GM23338 (cell line): ENCODE measurements at regions not wholly inside any gene's neighbourhood (a gene's known extent, or its start where the extent isn't known, plus 50 kb on each side); places are given as distances from the start of the nearest gene placed in this dataset.

Experiments
- ATAC-seq: fragments of 200-7000 bp; cut with Tn5 transposase; 3 replicates; pipeline ENCODE4 v1.9.1; 2020
- DNase-seq: peaks from one replicate; pipeline ENCODE4 v3.0.0-alpha.2; 2015; ENCODE audit warnings: low spot score
- H2AFZ ChIP-seq: fragments of 200-600 bp; sonication (generic); 2 replicates; pipeline ENCODE4 v1.8.0; 2016; ENCODE audit warnings: antibody characterized with exemption, mild to moderate bottlenecking, moderate library complexity
- H3F3A ChIP-seq: fragments of 200-600 bp; sonication (generic); replicated peaks from 2 replicates; pipeline ENCODE4 v1.8.0; 2017; ENCODE audit warnings: antibody characterized with exemption, mixed run types, low read depth
- H3K27ac ChIP-seq: fragments of 200-600 bp; sonication (generic); 2 replicates; pipeline ENCODE4 v1.6.1; 2016; ENCODE audit warnings: low read depth
- H3K27me3 ChIP-seq: fragments of 200-600 bp; sonication (generic); 2 replicates; pipeline ENCODE4 v1.8.0; 2016; ENCODE audit warnings: mild to moderate bottlenecking, mixed run types, moderate library complexity; ENCODE audit not compliant: insufficient read depth
- H3K36me3 ChIP-seq: fragments of 200-600 bp; sonication (generic); 2 replicates; pipeline ENCODE4 v1.8.0; 2016; ENCODE audit warnings: mild to moderate bottlenecking; ENCODE audit not compliant: insufficient read depth
- H3K4me1 ChIP-seq: fragments of 200-600 bp; sonication (generic); 2 replicates; pipeline ENCODE4 v1.8.0; 2016; ENCODE audit warnings: mild to moderate bottlenecking, moderate library complexity; ENCODE audit not compliant: insufficient read depth
- H3K4me2 ChIP-seq: fragments of 200-600 bp; sonication (generic); 2 replicates; pipeline ENCODE4 v1.7.1; 2017; ENCODE audit warnings: mixed run types
- H3K4me3 ChIP-seq: fragments of 200-600 bp; sonication (generic); 2 replicates; pipeline ENCODE4 v1.6.1; 2016; ENCODE audit warnings: mixed run types
- H3K79me2 ChIP-seq: fragments of 200-600 bp; sonication (generic); replicated peaks from 2 replicates; pipeline ENCODE4 v1.8.0; 2017; ENCODE audit warnings: mild to moderate bottlenecking; ENCODE audit not compliant: insufficient read depth
- H3K9me2 ChIP-seq: fragments of 200-600 bp; sonication (generic); 2 replicates; pipeline ENCODE4 v1.8.0; 2017; ENCODE audit not compliant: insufficient read depth
- H4K20me1 ChIP-seq: fragments of 200-600 bp; sonication (generic); replicated peaks from 2 replicates; pipeline ENCODE4 v1.8.0; 2017; ENCODE audit warnings: mild to moderate bottlenecking; ENCODE audit not compliant: insufficient read depth
- H3K27ac Mint-ChIP-seq: 2 replicates; pipeline ENCODE4 v1.8.0; 2020; ENCODE audit warnings: inconsistent platforms, mild to moderate bottlenecking, moderate library complexity, mixed read lengths
- H3K27me3 Mint-ChIP-seq: 3 replicates; pipeline ENCODE4 v1.8.0; 2022; ENCODE audit warnings: low read depth, mild to moderate bottlenecking, moderate library complexity, mixed read lengths, inconsistent platforms; ENCODE audit not compliant: insufficient read depth, poor library complexity
- H3K36me3 Mint-ChIP-seq: 3 replicates; pipeline ENCODE4 v1.8.0; 2021; ENCODE audit warnings: low read depth, mild to moderate bottlenecking, inconsistent platforms, moderate library complexity, mixed read lengths
- H3K4me1 Mint-ChIP-seq: 3 replicates; pipeline ENCODE4 v1.8.0; 2020; ENCODE audit warnings: mild to moderate bottlenecking, inconsistent platforms, mixed read lengths
- H3K4me3 Mint-ChIP-seq: 3 replicates; pipeline ENCODE4 v1.8.0; 2021; ENCODE audit warnings: moderate library complexity, mild to moderate bottlenecking, inconsistent platforms, mixed read lengths
- H3K9me3 Mint-ChIP-seq: 3 replicates; pipeline ENCODE4 v1.8.0; 2020; ENCODE audit warnings: moderate library complexity, mild to moderate bottlenecking, inconsistent platforms, mixed read lengths
- CREB1 ChIP-seq: fragments of 250-450 bp; sonication (Bioruptor Pico); IDR thresholded peaks from 2 replicates; pipeline ENCODE4 v1.5.0; 2020; ENCODE audit warnings: low read depth, mild to moderate bottlenecking, moderate library complexity
- EZH2 ChIP-seq: fragments of 200-600 bp; sonication (generic); IDR thresholded peaks from one replicate; pipeline ENCODE4 v1.8.0; 2017; ENCODE audit warnings: antibody characterized with exemption, mild to moderate bottlenecking, low read depth; ENCODE audit not compliant: unreplicated experiment
- EZH2phosphoT487 ChIP-seq: fragments of 200-600 bp; sonication (generic); IDR thresholded peaks from one replicate; pipeline ENCODE4 v1.8.1; 2018; ENCODE audit warnings: antibody characterized with exemption; ENCODE audit not compliant: unreplicated experiment
- JUNB ChIP-seq: IDR thresholded peaks from one replicate; pipeline ENCODE4 v1.6.1; 2016; ENCODE audit warnings: antibody characterized with exemption; ENCODE audit not compliant: unreplicated experiment
- NANOG ChIP-seq: IDR thresholded peaks from 2 replicates; pipeline ENCODE4 v1.6.1; 2016; ENCODE audit warnings: antibody characterized with exemption, borderline replicate concordance
- POLR2AphosphoS5 ChIP-seq: IDR thresholded peaks from 2 replicates; pipeline ENCODE4 v1.6.1; 2016; ENCODE audit warnings: antibody characterized with exemption, low read depth
- STAT1 ChIP-seq: IDR thresholded peaks from one replicate; pipeline ENCODE4 v1.6.1; 2016; ENCODE audit warnings: antibody characterized with exemption; ENCODE audit not compliant: unreplicated experiment
- ZNF114 ChIP-seq: fragments of 250-450 bp; sonication (Bioruptor Pico); IDR thresholded peaks from 2 replicates; pipeline ENCODE4 v1.5.0; 2020; ENCODE audit warnings: mild to moderate bottlenecking, moderate library complexity
- ZNF331 ChIP-seq: fragments of 250-450 bp; sonication (Bioruptor Pico); IDR thresholded peaks from 2 replicates; pipeline ENCODE4 v1.5.0; 2020; ENCODE audit warnings: low read depth, mild to moderate bottlenecking, moderate library complexity
- TF ChIP-seq, protein P1 (sequence below): IDR thresholded peaks from one replicate; pipeline ENCODE4 v1.6.1; 2018; ENCODE audit warnings: antibody characterized with exemption; ENCODE audit not compliant: unreplicated experiment
- TF ChIP-seq, protein P2 (sequence below), 2 experiments: fragments of 200-600 bp in 1 of 2; sonication (generic) in 1 of 2; conservative IDR thresholded peaks; 2 replicates each; pipeline versions ENCODE4 v1.5.1 to v1.6.1; 2016 to 2017; ENCODE audit warnings: antibody characterized with exemption in 2 of 2, low read depth in 2 of 2, mild to moderate bottlenecking in 2 of 2, moderate library complexity in 1 of 2
- TF ChIP-seq, protein P3 (sequence below): fragments of 250-450 bp; sonication (Bioruptor Pico); IDR thresholded peaks from 2 replicates; pipeline ENCODE4 v1.5.0; 2020; ENCODE audit warnings: mild to moderate bottlenecking, moderate library complexity
- TF ChIP-seq, protein P4 (sequence below): IDR thresholded peaks from 2 replicates; pipeline ENCODE4 v1.6.1; 2016; ENCODE audit warnings: antibody characterized with exemption

DNA sequence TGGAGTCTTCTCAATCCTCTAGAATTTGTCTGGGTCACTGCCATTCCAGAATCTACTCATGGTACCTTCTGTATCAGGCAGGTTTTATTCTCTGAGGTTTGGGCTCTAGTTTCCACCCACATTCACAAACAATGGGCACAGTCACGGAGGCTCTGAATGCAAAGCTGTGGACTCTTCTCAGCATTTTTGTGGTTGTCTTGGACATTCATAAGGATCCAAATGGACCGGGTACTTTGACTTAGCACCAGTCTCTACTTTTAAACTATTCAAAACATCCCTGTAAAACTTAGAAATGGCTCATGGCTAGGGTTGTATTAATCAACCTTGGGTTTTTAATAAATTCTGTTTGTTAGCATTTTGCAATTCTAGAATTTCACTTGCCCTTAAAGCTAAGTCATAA is 277.9 kb upstream of the THBS1 start:
- Histone ChIP-seq H3K4me2 (no peak overlapping the region), H3F3A (no peaks in the 10 kb centered on the region), H3K36me3 (no peaks in the 10 kb centered on the region), H3K79me2 (no peaks in the 10 kb centered on the region), H3K9me2 (peaks cover 5% of the 10 kb centered on the region; the same call in 1 of the 2 replicates), H2AFZ (no peak overlapping the region), H4K20me1 (no peaks in the 10 kb centered on the region), H3K4me3 (no peak overlapping the region), H3K4me1 (no peaks in the 10 kb centered on the region), H3K27ac (no peak overlapping the region), H3K27me3 (no peaks in the 10 kb centered on the region)
- no peak overlapping the region for H3K27ac Mint-ChIP-seq
- no peaks in the 10 kb centered on the region for H3K4me1 Mint-ChIP-seq
- no peaks in the 10 kb centered on the region for H3K36me3 Mint-ChIP-seq
- no peak for DNase-seq
- peaks cover 6% of the 10 kb centered on the region; the same call in 2 of the 3 replicates for H3K9me3 Mint-ChIP-seq
- no peak for ATAC-seq
- no peak overlapping the region for H3K4me3 Mint-ChIP-seq
- TF ChIP-seq ZNF331 (CRISPR knock-in tag) (no peak), ZNF114 (CRISPR knock-in tag) (no peak), EZH2 (no peak), POLR2AphosphoS5 (no peak), JUNB (no peak), EZH2phosphoT487 (no peak), CREB1 (CRISPR knock-in tag) (no peak), NANOG (no peak), STAT1 (no peak)
- TF ChIP-seq, protein P1, sequence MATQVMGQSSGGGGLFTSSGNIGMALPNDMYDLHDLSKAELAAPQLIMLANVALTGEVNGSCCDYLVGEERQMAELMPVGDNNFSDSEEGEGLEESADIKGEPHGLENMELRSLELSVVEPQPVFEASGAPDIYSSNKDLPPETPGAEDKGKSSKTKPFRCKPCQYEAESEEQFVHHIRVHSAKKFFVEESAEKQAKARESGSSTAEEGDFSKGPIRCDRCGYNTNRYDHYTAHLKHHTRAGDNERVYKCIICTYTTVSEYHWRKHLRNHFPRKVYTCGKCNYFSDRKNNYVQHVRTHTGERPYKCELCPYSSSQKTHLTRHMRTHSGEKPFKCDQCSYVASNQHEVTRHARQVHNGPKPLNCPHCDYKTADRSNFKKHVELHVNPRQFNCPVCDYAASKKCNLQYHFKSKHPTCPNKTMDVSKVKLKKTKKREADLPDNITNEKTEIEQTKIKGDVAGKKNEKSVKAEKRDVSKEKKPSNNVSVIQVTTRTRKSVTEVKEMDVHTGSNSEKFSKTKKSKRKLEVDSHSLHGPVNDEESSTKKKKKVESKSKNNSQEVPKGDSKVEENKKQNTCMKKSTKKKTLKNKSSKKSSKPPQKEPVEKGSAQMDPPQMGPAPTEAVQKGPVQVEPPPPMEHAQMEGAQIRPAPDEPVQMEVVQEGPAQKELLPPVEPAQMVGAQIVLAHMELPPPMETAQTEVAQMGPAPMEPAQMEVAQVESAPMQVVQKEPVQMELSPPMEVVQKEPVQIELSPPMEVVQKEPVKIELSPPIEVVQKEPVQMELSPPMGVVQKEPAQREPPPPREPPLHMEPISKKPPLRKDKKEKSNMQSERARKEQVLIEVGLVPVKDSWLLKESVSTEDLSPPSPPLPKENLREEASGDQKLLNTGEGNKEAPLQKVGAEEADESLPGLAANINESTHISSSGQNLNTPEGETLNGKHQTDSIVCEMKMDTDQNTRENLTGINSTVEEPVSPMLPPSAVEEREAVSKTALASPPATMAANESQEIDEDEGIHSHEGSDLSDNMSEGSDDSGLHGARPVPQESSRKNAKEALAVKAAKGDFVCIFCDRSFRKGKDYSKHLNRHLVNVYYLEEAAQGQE: no peak
- TF ChIP-seq, protein P2, sequence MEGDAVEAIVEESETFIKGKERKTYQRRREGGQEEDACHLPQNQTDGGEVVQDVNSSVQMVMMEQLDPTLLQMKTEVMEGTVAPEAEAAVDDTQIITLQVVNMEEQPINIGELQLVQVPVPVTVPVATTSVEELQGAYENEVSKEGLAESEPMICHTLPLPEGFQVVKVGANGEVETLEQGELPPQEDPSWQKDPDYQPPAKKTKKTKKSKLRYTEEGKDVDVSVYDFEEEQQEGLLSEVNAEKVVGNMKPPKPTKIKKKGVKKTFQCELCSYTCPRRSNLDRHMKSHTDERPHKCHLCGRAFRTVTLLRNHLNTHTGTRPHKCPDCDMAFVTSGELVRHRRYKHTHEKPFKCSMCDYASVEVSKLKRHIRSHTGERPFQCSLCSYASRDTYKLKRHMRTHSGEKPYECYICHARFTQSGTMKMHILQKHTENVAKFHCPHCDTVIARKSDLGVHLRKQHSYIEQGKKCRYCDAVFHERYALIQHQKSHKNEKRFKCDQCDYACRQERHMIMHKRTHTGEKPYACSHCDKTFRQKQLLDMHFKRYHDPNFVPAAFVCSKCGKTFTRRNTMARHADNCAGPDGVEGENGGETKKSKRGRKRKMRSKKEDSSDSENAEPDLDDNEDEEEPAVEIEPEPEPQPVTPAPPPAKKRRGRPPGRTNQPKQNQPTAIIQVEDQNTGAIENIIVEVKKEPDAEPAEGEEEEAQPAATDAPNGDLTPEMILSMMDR (conservative IDR thresholded peaks at IDR 0.05; ENCODE audit: low read depth in 2 of 2): no peak
- TF ChIP-seq, protein P3, sequence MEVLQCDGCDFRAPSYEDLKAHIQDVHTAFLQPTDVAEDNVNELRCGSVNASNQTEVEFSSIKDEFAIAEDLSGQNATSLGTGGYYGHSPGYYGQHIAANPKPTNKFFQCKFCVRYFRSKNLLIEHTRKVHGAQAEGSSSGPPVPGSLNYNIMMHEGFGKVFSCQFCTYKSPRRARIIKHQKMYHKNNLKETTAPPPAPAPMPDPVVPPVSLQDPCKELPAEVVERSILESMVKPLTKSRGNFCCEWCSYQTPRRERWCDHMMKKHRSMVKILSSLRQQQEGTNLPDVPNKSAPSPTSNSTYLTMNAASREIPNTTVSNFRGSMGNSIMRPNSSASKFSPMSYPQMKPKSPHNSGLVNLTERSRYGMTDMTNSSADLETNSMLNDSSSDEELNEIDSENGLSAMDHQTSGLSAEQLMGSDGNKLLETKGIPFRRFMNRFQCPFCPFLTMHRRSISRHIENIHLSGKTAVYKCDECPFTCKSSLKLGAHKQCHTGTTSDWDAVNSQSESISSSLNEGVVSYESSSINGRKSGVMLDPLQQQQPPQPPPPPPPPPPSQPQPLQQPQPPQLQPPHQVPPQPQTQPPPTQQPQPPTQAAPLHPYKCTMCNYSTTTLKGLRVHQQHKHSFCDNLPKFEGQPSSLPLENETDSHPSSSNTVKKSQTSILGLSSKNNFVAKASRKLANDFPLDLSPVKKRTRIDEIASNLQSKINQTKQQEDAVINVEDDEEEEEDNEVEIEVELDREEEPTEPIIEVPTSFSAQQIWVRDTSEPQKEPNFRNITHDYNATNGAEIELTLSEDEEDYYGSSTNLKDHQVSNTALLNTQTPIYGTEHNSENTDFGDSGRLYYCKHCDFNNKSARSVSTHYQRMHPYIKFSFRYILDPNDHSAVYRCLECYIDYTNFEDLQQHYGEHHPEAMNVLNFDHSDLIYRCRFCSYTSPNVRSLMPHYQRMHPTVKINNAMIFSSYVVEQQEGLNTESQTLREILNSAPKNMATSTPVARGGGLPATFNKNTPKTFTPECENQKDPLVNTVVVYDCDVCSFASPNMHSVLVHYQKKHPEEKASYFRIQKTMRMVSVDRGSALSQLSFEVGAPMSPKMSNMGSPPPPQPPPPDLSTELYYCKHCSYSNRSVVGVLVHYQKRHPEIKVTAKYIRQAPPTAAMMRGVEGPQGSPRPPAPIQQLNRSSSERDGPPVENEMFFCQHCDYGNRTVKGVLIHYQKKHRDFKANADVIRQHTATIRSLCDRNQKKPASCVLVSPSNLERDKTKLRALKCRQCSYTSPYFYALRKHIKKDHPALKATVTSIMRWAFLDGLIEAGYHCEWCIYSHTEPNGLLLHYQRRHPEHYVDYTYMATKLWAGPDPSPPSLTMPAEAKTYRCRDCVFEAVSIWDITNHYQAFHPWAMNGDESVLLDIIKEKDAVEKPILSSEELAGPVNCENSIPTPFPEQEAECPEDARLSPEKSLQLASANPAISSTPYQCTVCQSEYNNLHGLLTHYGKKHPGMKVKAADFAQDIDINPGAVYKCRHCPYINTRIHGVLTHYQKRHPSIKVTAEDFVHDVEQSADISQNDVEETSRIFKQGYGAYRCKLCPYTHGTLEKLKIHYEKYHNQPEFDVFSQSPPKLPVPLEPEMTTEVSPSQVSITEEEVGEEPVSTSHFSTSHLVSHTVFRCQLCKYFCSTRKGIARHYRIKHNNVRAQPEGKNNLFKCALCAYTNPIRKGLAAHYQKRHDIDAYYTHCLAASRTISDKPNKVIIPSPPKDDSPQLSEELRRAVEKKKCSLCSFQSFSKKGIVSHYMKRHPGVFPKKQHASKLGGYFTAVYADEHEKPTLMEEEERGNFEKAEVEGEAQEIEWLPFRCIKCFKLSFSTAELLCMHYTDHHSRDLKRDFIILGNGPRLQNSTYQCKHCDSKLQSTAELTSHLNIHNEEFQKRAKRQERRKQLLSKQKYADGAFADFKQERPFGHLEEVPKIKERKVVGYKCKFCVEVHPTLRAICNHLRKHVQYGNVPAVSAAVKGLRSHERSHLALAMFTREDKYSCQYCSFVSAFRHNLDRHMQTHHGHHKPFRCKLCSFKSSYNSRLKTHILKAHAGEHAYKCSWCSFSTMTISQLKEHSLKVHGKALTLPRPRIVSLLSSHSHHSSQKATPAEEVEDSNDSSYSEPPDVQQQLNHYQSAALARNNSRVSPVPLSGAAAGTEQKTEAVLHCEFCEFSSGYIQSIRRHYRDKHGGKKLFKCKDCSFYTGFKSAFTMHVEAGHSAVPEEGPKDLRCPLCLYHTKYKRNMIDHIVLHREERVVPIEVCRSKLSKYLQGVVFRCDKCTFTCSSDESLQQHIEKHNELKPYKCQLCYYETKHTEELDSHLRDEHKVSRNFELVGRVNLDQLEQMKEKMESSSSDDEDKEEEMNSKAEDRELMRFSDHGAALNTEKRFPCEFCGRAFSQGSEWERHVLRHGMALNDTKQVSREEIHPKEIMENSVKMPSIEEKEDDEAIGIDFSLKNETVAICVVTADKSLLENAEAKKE: no peak
- TF ChIP-seq, protein P4, sequence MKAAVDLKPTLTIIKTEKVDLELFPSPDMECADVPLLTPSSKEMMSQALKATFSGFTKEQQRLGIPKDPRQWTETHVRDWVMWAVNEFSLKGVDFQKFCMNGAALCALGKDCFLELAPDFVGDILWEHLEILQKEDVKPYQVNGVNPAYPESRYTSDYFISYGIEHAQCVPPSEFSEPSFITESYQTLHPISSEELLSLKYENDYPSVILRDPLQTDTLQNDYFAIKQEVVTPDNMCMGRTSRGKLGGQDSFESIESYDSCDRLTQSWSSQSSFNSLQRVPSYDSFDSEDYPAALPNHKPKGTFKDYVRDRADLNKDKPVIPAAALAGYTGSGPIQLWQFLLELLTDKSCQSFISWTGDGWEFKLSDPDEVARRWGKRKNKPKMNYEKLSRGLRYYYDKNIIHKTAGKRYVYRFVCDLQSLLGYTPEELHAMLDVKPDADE: no peak
- no peaks in the 10 kb centered on the region for H3K27me3 Mint-ChIP-seq
